ENCODE measurements at regions not wholly inside any gene's neighbourhood (a gene's known extent, or its start where the extent isn't known, plus 50 kb on each side); places are given as distances from the start of the nearest gene placed in this dataset.

DNA sequence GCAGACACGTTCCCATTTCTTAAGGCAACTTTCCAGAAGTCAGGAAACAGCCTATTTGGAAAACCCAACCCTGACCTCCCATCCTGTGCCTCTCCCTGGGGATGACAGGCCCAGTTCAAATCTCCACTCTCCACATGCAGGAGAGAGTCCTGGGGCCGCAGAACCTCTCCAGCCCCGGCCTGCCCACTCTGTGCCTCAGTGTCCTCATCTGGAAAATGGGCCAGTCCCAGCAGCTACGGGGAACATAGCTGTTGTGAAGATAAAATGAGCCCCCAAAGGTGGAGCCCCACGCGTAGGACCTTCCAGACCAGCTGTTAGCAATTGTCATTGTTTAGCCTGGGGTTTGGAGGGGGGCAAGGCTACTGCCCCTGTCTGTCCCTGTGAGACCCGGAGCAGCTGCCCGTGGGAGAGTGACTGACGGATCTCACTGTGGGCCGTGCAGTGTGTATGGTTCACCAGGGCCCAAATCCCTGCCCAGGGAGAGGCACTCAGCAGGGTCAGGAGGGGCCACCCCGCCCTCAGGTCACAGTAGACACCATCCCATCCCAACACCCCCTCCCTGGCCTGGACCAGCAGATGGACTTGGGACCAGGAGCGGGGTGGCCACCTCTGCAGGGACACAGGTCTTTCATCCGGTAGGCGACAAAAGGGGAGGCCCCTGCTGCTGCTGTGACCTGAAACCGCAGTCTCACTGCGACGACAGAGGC, 145.9 kb downstream of the CTTN start:
- H2AFZ ChIP-seq (ENCODE audit: low read depth), result no peak overlapping the region
- CTCF ChIA-PET, result interaction anchor here (1.7 kb wide), 1 partner anchor 64 kb away, joined by 3 read pairs; no protein-coding TSS in a partner anchor

More for the DNA sequence above, 145.9 kb downstream of the CTTN start:
- POLR2A ChIA-PET, result no interaction called here
- Histone ChIP-seq H3K4me2 (no peak overlapping the region), H3K36me3 (replicated peaks in 1 of 2; ENCODE audit: control insufficient read depth in 1 of 2, insufficient read depth in 2 of 2, low read length in 1 of 2) (no peaks in the 10 kb centered on the region), H3K9ac (no peak overlapping the region), H3K4me1 (ENCODE audit: control insufficient read depth in 1 of 2, insufficient read depth in 2 of 2, low read depth in 1 of 2, low read length in 1 of 2) (peaks cover 0 to 19% of the 10 kb centered on the region in 2 experiments; a peak in 2 of 4 replicates), H3K27ac (ENCODE audit: low read depth in 2 of 2, low read length in 1 of 2) (no peak overlapping the region), H3K9me2 (no peaks in the 10 kb centered on the region), H3K4me3 (ENCODE audit: low read depth in 2 of 2, low read length in 1 of 2) (no peak overlapping the region), H4K20me1 (ENCODE audit: insufficient read depth) (no peaks in the 10 kb centered on the region), H3K9me3 (no peaks in the 10 kb centered on the region), H3K27me3 (ENCODE audit: insufficient read depth) (no peaks in the 10 kb centered on the region), H3F3A (replicated peaks; ENCODE audit: insufficient read depth) (no peaks in the 10 kb centered on the region), H3K79me2 (ENCODE audit: insufficient read depth) (no peaks in the 10 kb centered on the region)
- no peak for DNase-seq
- TF ChIP-seq RXRA (IDR thresholded peaks at IDR 0.05; ENCODE audit: borderline replicate concordance, low read depth) (no peak), USF1 (IDR thresholded peaks at IDR 0.05; ENCODE audit: borderline replicate concordance, low read depth) (no peak), FOXJ3 (CRISPR knock-in tag; IDR thresholded peaks at IDR 0.05) (no peak), TCF12 (IDR thresholded peaks at IDR 0.05) (no peak), REST (IDR thresholded peaks at IDR 0.05; ENCODE audit: low read depth, low read length) (no peak), SIN3A (IDR thresholded peaks at IDR 0.05; ENCODE audit: borderline replicate concordance, low read depth, low read length) (no peak), MXI1 (IDR thresholded peaks at IDR 0.05; ENCODE audit: low read depth, low read length) (no peak), RCOR1 (IDR thresholded peaks at IDR 0.05; ENCODE audit: low read length) (no peak), JUND (IDR thresholded peaks at IDR 0.05) (no peak), POLR2AphosphoS5 (IDR thresholded peaks at IDR 0.05; ENCODE audit: low read depth, low read length) (no peak), NFIC (IDR thresholded peaks at IDR 0.05; ENCODE audit: borderline replicate concordance) (no peak), FOXM1 (IDR thresholded peaks at IDR 0.05; ENCODE audit: low read depth) (no peak), RFX5 (IDR thresholded peaks at IDR 0.05; ENCODE audit: low read length) (no peak), FOSL2 (IDR thresholded peaks at IDR 0.05; ENCODE audit: borderline replicate concordance, low read depth) (no peak), EP300 (IDR thresholded peaks at IDR 0.05; ENCODE audit: borderline replicate concordance in 1 of 2, low read depth in 1 of 2, low read length in 1 of 2) (no peak), RAD21 (IDR thresholded peaks at IDR 0.05; ENCODE audit: low read length) (no peak), IRF3 (IDR thresholded peaks at IDR 0.05; ENCODE audit: low read depth, low read length) (no peak), CHD2 (IDR thresholded peaks at IDR 0.05; ENCODE audit: low read length, partially characterized antibody) (no peak)
- TF ChIP-seq, protein P1, sequence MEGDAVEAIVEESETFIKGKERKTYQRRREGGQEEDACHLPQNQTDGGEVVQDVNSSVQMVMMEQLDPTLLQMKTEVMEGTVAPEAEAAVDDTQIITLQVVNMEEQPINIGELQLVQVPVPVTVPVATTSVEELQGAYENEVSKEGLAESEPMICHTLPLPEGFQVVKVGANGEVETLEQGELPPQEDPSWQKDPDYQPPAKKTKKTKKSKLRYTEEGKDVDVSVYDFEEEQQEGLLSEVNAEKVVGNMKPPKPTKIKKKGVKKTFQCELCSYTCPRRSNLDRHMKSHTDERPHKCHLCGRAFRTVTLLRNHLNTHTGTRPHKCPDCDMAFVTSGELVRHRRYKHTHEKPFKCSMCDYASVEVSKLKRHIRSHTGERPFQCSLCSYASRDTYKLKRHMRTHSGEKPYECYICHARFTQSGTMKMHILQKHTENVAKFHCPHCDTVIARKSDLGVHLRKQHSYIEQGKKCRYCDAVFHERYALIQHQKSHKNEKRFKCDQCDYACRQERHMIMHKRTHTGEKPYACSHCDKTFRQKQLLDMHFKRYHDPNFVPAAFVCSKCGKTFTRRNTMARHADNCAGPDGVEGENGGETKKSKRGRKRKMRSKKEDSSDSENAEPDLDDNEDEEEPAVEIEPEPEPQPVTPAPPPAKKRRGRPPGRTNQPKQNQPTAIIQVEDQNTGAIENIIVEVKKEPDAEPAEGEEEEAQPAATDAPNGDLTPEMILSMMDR (IDR thresholded peaks at IDR 0.05), result no peak
- no CpG with 5 or more reads among the region's 17 CpGs for WGBS (ENCODE audit: low lambda C conversion rate)

Data from SK-N-SH (cell line).